ENCODE measurements at regions not wholly inside any gene's neighbourhood (a gene's known extent, or its start where the extent isn't known, plus 50 kb on each side); places are given as distances from the start of the nearest gene placed in this dataset.

GRCh38 chr21:32155226-32155625 lies 123.6 kb downstream of the MIS18A start:
- BruUV-seq (replicated peaks), result no TSS peak
- Histone ChIP-seq H3K27me3 (replicated peaks; ENCODE audit: insufficient read depth, low read depth, low read length, poor library complexity) (peaks cover 21% of the 10 kb centered on the region), H3K4me3 (ENCODE audit: low read depth, low read length, poor library complexity, severe bottlenecking) (no peak overlapping the region), H3K9me3 (ENCODE audit: low read depth, low read length, poor library complexity, severe bottlenecking) (no peaks in the 10 kb centered on the region), H3K36me3 (ENCODE audit: insufficient read depth, low read length, poor library complexity, severe bottlenecking) (no peaks in the 10 kb centered on the region), H3K27ac (ENCODE audit: low read depth, low read length, poor library complexity, severe bottlenecking) (no peak overlapping the region), H3K4me1 (ENCODE audit: insufficient read depth, low read length, poor library complexity, severe bottlenecking) (no peaks in the 10 kb centered on the region)
- DNase-seq (ENCODE audit: low spot score), result no peak
- POLR2A ChIA-PET (ENCODE audit: low non-redundant PET), result no interaction called here
- CTCF ChIA-PET, result no interaction called here
- TF ChIP-seq, protein P1, sequence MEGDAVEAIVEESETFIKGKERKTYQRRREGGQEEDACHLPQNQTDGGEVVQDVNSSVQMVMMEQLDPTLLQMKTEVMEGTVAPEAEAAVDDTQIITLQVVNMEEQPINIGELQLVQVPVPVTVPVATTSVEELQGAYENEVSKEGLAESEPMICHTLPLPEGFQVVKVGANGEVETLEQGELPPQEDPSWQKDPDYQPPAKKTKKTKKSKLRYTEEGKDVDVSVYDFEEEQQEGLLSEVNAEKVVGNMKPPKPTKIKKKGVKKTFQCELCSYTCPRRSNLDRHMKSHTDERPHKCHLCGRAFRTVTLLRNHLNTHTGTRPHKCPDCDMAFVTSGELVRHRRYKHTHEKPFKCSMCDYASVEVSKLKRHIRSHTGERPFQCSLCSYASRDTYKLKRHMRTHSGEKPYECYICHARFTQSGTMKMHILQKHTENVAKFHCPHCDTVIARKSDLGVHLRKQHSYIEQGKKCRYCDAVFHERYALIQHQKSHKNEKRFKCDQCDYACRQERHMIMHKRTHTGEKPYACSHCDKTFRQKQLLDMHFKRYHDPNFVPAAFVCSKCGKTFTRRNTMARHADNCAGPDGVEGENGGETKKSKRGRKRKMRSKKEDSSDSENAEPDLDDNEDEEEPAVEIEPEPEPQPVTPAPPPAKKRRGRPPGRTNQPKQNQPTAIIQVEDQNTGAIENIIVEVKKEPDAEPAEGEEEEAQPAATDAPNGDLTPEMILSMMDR (conservative IDR thresholded peaks at IDR 0.05; ENCODE audit: low read depth, low read length), result no peak
- no peak for TF ChIP-seq EZH2 (IDR thresholded peaks at IDR 0.05; ENCODE audit: borderline replicate concordance, low read depth, low read length, poor library complexity, severe bottlenecking)
- intact Hi-C loops (cut with micrococcal nuclease; ENCODE audit: unreplicated experiment), result no loop called here

GRCh38 chr21:32147041-32147440 lies 131.8 kb downstream of the MIS18A start:
- DNase-seq (ENCODE audit: low spot score), result no peak
- TF ChIP-seq, protein P1 (conservative IDR thresholded peaks at IDR 0.05; ENCODE audit: low read depth, low read length), result no peak
- TF ChIP-seq EZH2 (IDR thresholded peaks at IDR 0.05; ENCODE audit: borderline replicate concordance, low read depth, low read length, poor library complexity, severe bottlenecking), result no peak
- Histone ChIP-seq H3K27me3 (replicated peaks; ENCODE audit: insufficient read depth, low read depth, low read length, poor library complexity) (no peaks in the 10 kb centered on the region), H3K9me3 (ENCODE audit: low read depth, low read length, poor library complexity, severe bottlenecking) (no peaks in the 10 kb centered on the region), H3K4me3 (ENCODE audit: low read depth, low read length, poor library complexity, severe bottlenecking) (no peak overlapping the region), H3K4me1 (ENCODE audit: insufficient read depth, low read length, poor library complexity, severe bottlenecking) (no peaks in the 10 kb centered on the region), H3K27ac (ENCODE audit: low read depth, low read length, poor library complexity, severe bottlenecking) (no peak overlapping the region), H3K36me3 (ENCODE audit: insufficient read depth, low read length, poor library complexity, severe bottlenecking) (no peaks in the 10 kb centered on the region)
- POLR2A ChIA-PET (ENCODE audit: low non-redundant PET), result no interaction called here
- intact Hi-C loops (cut with micrococcal nuclease; ENCODE audit: unreplicated experiment), result no loop called here
- CTCF ChIA-PET, result no interaction called here
- no TSS peak for BruUV-seq (replicated peaks)

- POLR2A ChIA-PET (ENCODE audit: low non-redundant PET), result no interaction called here
- CTCF ChIA-PET, result no interaction called here
- H3K9me3 ChIP-seq (ENCODE audit: low read depth, low read length, poor library complexity, severe bottlenecking), result no peaks in the 10 kb centered on the region
- no peaks in the 10 kb centered on the region for H3K27me3 ChIP-seq (replicated peaks; ENCODE audit: insufficient read depth, low read depth, low read length, poor library complexity)
- intact Hi-C loops (cut with micrococcal nuclease; ENCODE audit: unreplicated experiment), result no loop called here
- H3K4me1 ChIP-seq (ENCODE audit: insufficient read depth, low read length, poor library complexity, severe bottlenecking), result no peaks in the 10 kb centered on the region
- H3K4me3 ChIP-seq (ENCODE audit: low read depth, low read length, poor library complexity, severe bottlenecking), result no peak overlapping the region
- TF ChIP-seq EZH2 (IDR thresholded peaks at IDR 0.05; ENCODE audit: borderline replicate concordance, low read depth, low read length, poor library complexity, severe bottlenecking), result no peak
- TF ChIP-seq, protein P1 (conservative IDR thresholded peaks at IDR 0.05; ENCODE audit: low read depth, low read length), result no peak
- BruUV-seq (replicated peaks), result no TSS peak
- H3K36me3 ChIP-seq (ENCODE audit: insufficient read depth, low read length, poor library complexity, severe bottlenecking), result no peaks in the 10 kb centered on the region
- H3K27ac ChIP-seq (ENCODE audit: low read depth, low read length, poor library complexity, severe bottlenecking), result no peak overlapping the region
- DNase-seq (ENCODE audit: low spot score), result no peak
These were observed 134.0 kb downstream of the MIS18A start for GRCh38 chr21:32144851-32145250.

All from A673 (cell line).